OCI-LY3 (cell line): ENCODE measurements at regions not wholly inside any gene's neighbourhood (a gene's known extent, or its start where the extent isn't known, plus 50 kb on each side); places are given as distances from the start of the nearest gene placed in this dataset.
"Not testable (repeated sequence)": the region's sequence is repeated elsewhere in the genome, so short reads cannot be mapped to it uniquely, and the experiment has no call there.

Experiments
- CTCF ChIP-seq: fragments of 200-600, 300-600 bp; sonication (generic); IDR thresholded peaks from 2 replicates; pipeline ENCODE4 v1.5.1; 2014; ENCODE audit warnings: antibody characterized with exemption, low read length, low read depth
- EZH2phosphoT487 ChIP-seq: fragments of 200-600 bp; shearing (Covaris generic); IDR thresholded peaks from 2 replicates; pipeline ENCODE4 v1.6.1; 2018; ENCODE audit warnings: antibody characterized with exemption, mixed run types, low read depth

DNA sequence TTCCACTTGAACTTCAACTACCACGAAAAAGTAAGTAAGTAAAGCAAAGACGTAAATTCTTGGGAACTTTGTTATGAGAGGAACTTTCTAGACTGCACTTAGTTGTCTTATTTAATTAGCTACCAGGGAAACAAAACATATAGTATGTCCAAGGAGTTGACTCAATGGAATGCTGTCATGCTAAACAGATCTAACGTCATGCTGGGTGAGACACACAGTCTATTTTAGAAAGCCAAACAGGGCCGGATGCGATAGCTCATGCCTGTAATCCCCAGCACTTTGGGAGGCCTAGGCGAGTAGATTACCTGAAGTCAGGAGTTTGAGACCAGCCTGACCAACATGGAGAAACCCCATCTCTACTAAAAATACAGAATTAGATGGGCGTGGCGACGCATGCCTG, 140.6 kb upstream of the RRN3 start:
- not testable (repeated sequence) for TF ChIP-seq CTCF, EZH2phosphoT487
